ENCODE measurements at regions not wholly inside any gene's neighbourhood (a gene's known extent, or its start where the extent isn't known, plus 50 kb on each side); places are given as distances from the start of the nearest gene placed in this dataset.

- Histone ChIP-seq H3K27ac (no peak overlapping the region), H3K4me1 (ENCODE audit: low read depth) (no peaks in the 10 kb centered on the region)
Observed at GRCh38 chr17:14833201-14833785, 431.8 kb downstream of the PMP22 start.

GRCh38 chr17:14831491-14831890 is 433.6 kb downstream of the PMP22 start:
- Histone ChIP-seq H3K27ac (no peak overlapping the region), H3K4me1 (ENCODE audit: low read depth) (no peaks in the 10 kb centered on the region), H3K4me3 (no peak overlapping the region), H3K36me3 (no peaks in the 10 kb centered on the region), H3K9me3 (ENCODE audit: low read depth) (no peaks in the 10 kb centered on the region), H3K27me3 (no peaks in the 10 kb centered on the region)
- TF ChIP-seq CTCF (IDR thresholded peaks at IDR 0.05; ENCODE audit: low read depth, low read length), result no peak
- DNase-seq (ENCODE audit: low read depth in 1 of 2, low spot score in 1 of 2), result no peak

More at GRCh38 chr17:14833201-14833785, 431.8 kb downstream of the PMP22 start:
- no peaks in the 10 kb centered on the region for H3K27me3 ChIP-seq
- peak in 1 of 2 donors; percentile 69 for DNase-seq (ENCODE audit: low read depth in 1 of 2, low spot score in 1 of 2)
- TF ChIP-seq CTCF (IDR thresholded peaks at IDR 0.05; ENCODE audit: low read depth, low read length), result no peak
- no peaks in the 10 kb centered on the region for H3K9me3 ChIP-seq (ENCODE audit: low read depth)
- H3K36me3 ChIP-seq, result no peaks in the 10 kb centered on the region
- no peak overlapping the region for H3K4me3 ChIP-seq

GRCh38 chr17:14827396-14827919 is 437.7 kb downstream of the PMP22 start:
- H3K4me3 ChIP-seq, result no peak overlapping the region
- H3K9me3 ChIP-seq (ENCODE audit: low read depth), result no peaks in the 10 kb centered on the region
- H3K36me3 ChIP-seq, result no peaks in the 10 kb centered on the region
- no peak for TF ChIP-seq CTCF (IDR thresholded peaks at IDR 0.05; ENCODE audit: low read depth, low read length)
- DNase-seq (ENCODE audit: low read depth in 1 of 2, low spot score in 1 of 2), result no peak
- no peaks in the 10 kb centered on the region for H3K4me1 ChIP-seq (ENCODE audit: low read depth)
- H3K27ac ChIP-seq, result no peak overlapping the region
- H3K27me3 ChIP-seq, result no peaks in the 10 kb centered on the region

- Histone ChIP-seq H3K9me3 (ENCODE audit: low read depth) (no peaks in the 10 kb centered on the region), H3K27ac (no peak overlapping the region), H3K36me3 (no peaks in the 10 kb centered on the region), H3K4me3 (no peak overlapping the region), H3K4me1 (ENCODE audit: low read depth) (no peaks in the 10 kb centered on the region), H3K27me3 (no peaks in the 10 kb centered on the region)
- TF ChIP-seq CTCF (IDR thresholded peaks at IDR 0.05; ENCODE audit: low read depth, low read length), result no peak
- no peak for DNase-seq (ENCODE audit: low read depth in 1 of 2, low spot score in 1 of 2)
Observed at GRCh38 chr17:14826358-14826757, 438.8 kb downstream of the PMP22 start.

- no peaks in the 10 kb centered on the region for H3K4me1 ChIP-seq (ENCODE audit: low read depth)
- TF ChIP-seq CTCF (IDR thresholded peaks at IDR 0.05; ENCODE audit: low read depth, low read length), result no peak
- no peaks in the 10 kb centered on the region for H3K27me3 ChIP-seq
- H3K9me3 ChIP-seq (ENCODE audit: low read depth), result no peaks in the 10 kb centered on the region
- H3K36me3 ChIP-seq, result no peaks in the 10 kb centered on the region
- DNase-seq (ENCODE audit: low read depth in 1 of 2, low spot score in 1 of 2), result no peak
- no peak overlapping the region for H3K27ac ChIP-seq
- H3K4me3 ChIP-seq, result no peak overlapping the region
Observed at GRCh38 chr17:14818469-14818868, 446.7 kb downstream of the PMP22 start.

Data from cardiac muscle cell (in vitro differentiated cells and primary cell).